H1 (cell line): ENCODE measurements at regions not wholly inside any gene's neighbourhood (a gene's known extent, or its start where the extent isn't known, plus 50 kb on each side); places are given as distances from the start of the nearest gene placed in this dataset.

ENCODE experiments used
- CTCF ChIA-PET: fragments of 300-600 bp; sonication (Branson Sonifier 250); formaldehyde crosslinking; loops from one replicate; lab custom pipeline; 2021; ENCODE audit not compliant: partially characterized antibody; lab: Charles Lee
- POLR2A ChIA-PET: fragments of 300-600 bp; sonication (Branson Sonifier 250); formaldehyde crosslinking; loops from one replicate; lab custom pipeline; 2021; ENCODE audit warnings: inconsistent platforms; ENCODE audit not compliant: partially characterized antibody; lab: Charles Lee
- DNase-seq, 2 experiments: peaks; one replicate each; pipeline versions ENCODE4 v3.0.0 to v3.0.0-alpha.2; 2010 to 2022; ENCODE audit warnings: low spot score in 2 of 2, low read depth in 1 of 2, mixed read lengths in 1 of 2
- FAIRE-seq: peaks from 2 replicates; lab custom pipeline; 2011; peaks lifted over from hg19 to GRCh38; lab: Jason Lieb, UNC
- H2AFZ ChIP-seq: 2 replicates; pipeline ENCODE4 v1.8.1; 2012; ENCODE audit warnings: low read length, inconsistent platforms
- H2AK5ac ChIP-seq: 2 replicates; pipeline ENCODE4 v1.6.1; 2013; ENCODE audit warnings: low read depth, low read length
- H2BK120ac ChIP-seq: replicated peaks from 2 replicates; pipeline ENCODE3; 2013; ENCODE audit warnings: low read depth, low read length, inconsistent platforms
- H2BK12ac ChIP-seq: 2 replicates; pipeline ENCODE4 v1.6.1; 2013; ENCODE audit warnings: low read depth, low read length
- H2BK15ac ChIP-seq: 2 replicates; pipeline ENCODE4 v1.6.1; 2013; ENCODE audit warnings: low read length
- H2BK20ac ChIP-seq: 2 replicates; pipeline ENCODE4 v1.6.1; 2013; ENCODE audit warnings: low read length
- H2BK5ac ChIP-seq: 2 replicates; pipeline ENCODE4 v1.6.1; 2013; ENCODE audit warnings: low read depth, low read length
- H3K14ac ChIP-seq: 2 replicates; pipeline ENCODE4 v1.6.1; 2013; ENCODE audit warnings: inconsistent platforms; ENCODE audit not compliant: insufficient read length
- H3K18ac ChIP-seq: 2 replicates; pipeline ENCODE4 v1.6.1; 2013; ENCODE audit warnings: low read length; ENCODE audit errors: extremely low read depth
- H3K23ac ChIP-seq: 2 replicates; pipeline ENCODE4 v1.6.1; 2013; ENCODE audit warnings: inconsistent platforms; ENCODE audit not compliant: insufficient read length
- H3K23me2 ChIP-seq: 2 replicates; pipeline ENCODE4 v1.6.1; 2013; ENCODE audit warnings: low read depth, low read length
- H3K27ac ChIP-seq: 2 replicates; pipeline ENCODE4 v1.6.1; 2011; ENCODE audit warnings: low read depth, low read length, inconsistent platforms
- H3K27me3 ChIP-seq, 4 experiments: replicated peaks in 1 of 4; 1 replicate in 1 of 4; 2 replicates in 3 of 4; pipeline versions ENCODE4 v1.6.1 to v1.8.1; 2011 to 2013; ENCODE audit warnings: low read length in 3 of 4, mild to moderate bottlenecking in 3 of 4, inconsistent platforms in 2 of 4, mixed read lengths in 2 of 4, moderate library complexity in 1 of 4; ENCODE audit not compliant: control insufficient read depth in 3 of 4, insufficient read depth in 3 of 4; ENCODE audit errors: extremely low read depth in 1 of 4
- H3K36me3 ChIP-seq, 4 experiments: 2 replicates each; pipeline versions ENCODE4 v1.6.1 to v1.8.1; 2011 to 2013; ENCODE audit warnings: mild to moderate bottlenecking in 4 of 4, low read length in 3 of 4, moderate library complexity in 2 of 4, control low read depth in 1 of 4, inconsistent platforms in 1 of 4; ENCODE audit not compliant: insufficient read depth in 4 of 4, control insufficient read depth in 2 of 4
- H3K4ac ChIP-seq: replicated peaks from 2 replicates; pipeline ENCODE3; 2013; ENCODE audit warnings: low read length, low read depth, mixed read lengths, inconsistent platforms; ENCODE audit not compliant: insufficient read length
- H3K4me1 ChIP-seq, 4 experiments: replicated peaks in 1 of 4; 1 replicate in 1 of 4; 2 replicates in 3 of 4; pipeline versions ENCODE4 v1.6.1 to v1.8.1; 2011 to 2013; ENCODE audit warnings: low read length in 3 of 4, inconsistent platforms in 2 of 4, mixed read lengths in 1 of 4; ENCODE audit not compliant: insufficient read depth in 4 of 4, control insufficient read depth in 3 of 4
- H3K4me2 ChIP-seq, 2 experiments: 2 replicates each; pipeline versions ENCODE4 v1.6.1 to v1.8.1; 2011 to 2013; ENCODE audit warnings: low read depth in 2 of 2, low read length in 2 of 2, control low read depth in 1 of 2, inconsistent platforms in 1 of 2, mild to moderate bottlenecking in 1 of 2; ENCODE audit not compliant: insufficient read depth in 1 of 2
- H3K4me3 ChIP-seq, 4 experiments: fragments of 200-600, 300-600 bp in 1 of 4; sonication (generic), shearing (Covaris generic), sonication (Bioruptor Twin) in 1 of 4; 2 replicates each; pipeline versions ENCODE4 v1.5.1 to v1.8.1; 2011 to 2016; ENCODE audit warnings: low read length in 4 of 4, low read depth in 3 of 4, control low read depth in 2 of 4, inconsistent platforms in 2 of 4, mild to moderate bottlenecking in 2 of 4, mixed read lengths in 1 of 4, moderate library complexity in 1 of 4; ENCODE audit not compliant: insufficient read depth in 2 of 4; ENCODE audit errors: extremely low read depth in 1 of 4
- H3K56ac ChIP-seq: replicated peaks from 2 replicates; pipeline ENCODE3; 2013; ENCODE audit warnings: low read depth, mild to moderate bottlenecking, mixed read lengths, low read length, inconsistent platforms; ENCODE audit not compliant: insufficient read length
- H3K79me1 ChIP-seq: 2 replicates; pipeline ENCODE4 v1.6.1; 2013; ENCODE audit warnings: low read depth, low read length, control low read depth
- H3K79me2 ChIP-seq, 2 experiments: 2 replicates each; pipeline versions ENCODE4 v1.6.1 to v1.8.1; 2012 to 2013; ENCODE audit warnings: low read length in 2 of 2, mild to moderate bottlenecking in 2 of 2, inconsistent platforms in 1 of 2; ENCODE audit not compliant: insufficient read depth in 2 of 2, control insufficient read depth in 1 of 2
- H3K9ac ChIP-seq, 4 experiments: replicated peaks in 1 of 4; 1 replicate in 1 of 4; 2 replicates in 3 of 4; pipeline versions ENCODE4 v1.6.1 to v1.8.1; 2011 to 2013; ENCODE audit warnings: low read depth in 3 of 4, low read length in 3 of 4, control low read depth in 2 of 4, mild to moderate bottlenecking in 2 of 4, moderate library complexity in 2 of 4, inconsistent platforms in 1 of 4; ENCODE audit errors: extremely low read depth in 1 of 4
- H3K9me3 ChIP-seq, 2 experiments: 2 replicates each; pipeline versions ENCODE4 v1.6.1 to v1.8.1; 2012 to 2013; ENCODE audit warnings: mild to moderate bottlenecking in 2 of 2, moderate library complexity in 2 of 2, control low read depth in 1 of 2, inconsistent platforms in 1 of 2, low read depth in 1 of 2, low read length in 1 of 2, mixed read lengths in 1 of 2; ENCODE audit not compliant: insufficient read depth in 2 of 2
- H4K20me1 ChIP-seq, 2 experiments: replicated peaks in 1 of 2; 2 replicates each; pipeline versions ENCODE3 to v1.8.1; 2011 to 2013; ENCODE audit warnings: inconsistent platforms in 2 of 2, low read length in 2 of 2, mild to moderate bottlenecking in 1 of 2; ENCODE audit not compliant: insufficient read depth in 2 of 2, control insufficient read depth in 1 of 2
- H4K5ac ChIP-seq: 2 replicates; pipeline ENCODE4 v1.6.1; 2013; ENCODE audit warnings: low read length, low read depth, mixed read lengths, inconsistent platforms; ENCODE audit not compliant: insufficient read length
- H4K8ac ChIP-seq: 2 replicates; pipeline ENCODE4 v1.8.0; 2013; ENCODE audit warnings: mild to moderate bottlenecking, moderate library complexity, low read length, inconsistent platforms; ENCODE audit not compliant: insufficient read depth; ENCODE audit errors: extremely low read depth
- H4K91ac ChIP-seq: replicated peaks from 2 replicates; pipeline ENCODE3; 2013; ENCODE audit warnings: low read length, mixed read lengths, inconsistent platforms; ENCODE audit not compliant: insufficient read length
- CHD1 ChIP-seq: IDR thresholded peaks from 2 replicates; pipeline ENCODE4 v1.6.1; 2012; ENCODE audit warnings: low read depth, low read length, improper control_type of control experiment
- MAFK ChIP-seq: IDR thresholded peaks from 2 replicates; pipeline ENCODE4 v1.6.1; 2012; ENCODE audit warnings: low read depth, mild to moderate bottlenecking, improper control_type of control experiment, low read length
- NANOG ChIP-seq: IDR thresholded peaks from 2 replicates; pipeline ENCODE4 v1.6.1; 2011; ENCODE audit warnings: low read length, low read depth, mild to moderate bottlenecking, inconsistent platforms; ENCODE audit not compliant: insufficient read depth, poor library complexity, severe bottlenecking
- POU5F1 ChIP-seq: IDR thresholded peaks from 2 replicates; pipeline ENCODE4 v1.6.1; 2011; ENCODE audit warnings: low read depth, mild to moderate bottlenecking, low read length, moderate library complexity
- RBBP5 ChIP-seq: IDR thresholded peaks from 2 replicates; pipeline ENCODE4 v1.7.1; 2012; ENCODE audit warnings: low read depth, mild to moderate bottlenecking, inconsistent platforms, low read length, moderate library complexity, borderline replicate concordance
- SRF ChIP-seq: IDR thresholded peaks from 2 replicates; pipeline ENCODE4 v1.6.1; 2011; ENCODE audit warnings: mild to moderate bottlenecking, low read depth, low read length, moderate library complexity
- WGBS, 2 experiments: shearing (Covaris generic) in 1 of 2; methylation state at CpG; one replicate each; pipeline versions ENCODE4 v1.1.6 to v1.1.7; 2013 to 2015; ENCODE audit warnings: low lambda C conversion rate in 2 of 2, mixed read lengths in 2 of 2, inconsistent platforms in 1 of 2, low coverage in 1 of 2, missing lambda C conversion rate in 1 of 2; ENCODE audit not compliant: insufficient replicate concordance in 2 of 2, insufficient coverage in 1 of 2, insufficient read length in 1 of 2; ENCODE audit errors: extremely low coverage in 1 of 2, missing lambda C conversion rate in 1 of 2; 5-methylcytosine and 5-hydroxymethylcytosine counted together
- TF ChIP-seq, protein P1 (sequence below): IDR thresholded peaks from 2 replicates; pipeline ENCODE4 v1.6.1; 2011; ENCODE audit warnings: low read depth, mild to moderate bottlenecking, low read length; ENCODE audit not compliant: insufficient read depth

DNA sequence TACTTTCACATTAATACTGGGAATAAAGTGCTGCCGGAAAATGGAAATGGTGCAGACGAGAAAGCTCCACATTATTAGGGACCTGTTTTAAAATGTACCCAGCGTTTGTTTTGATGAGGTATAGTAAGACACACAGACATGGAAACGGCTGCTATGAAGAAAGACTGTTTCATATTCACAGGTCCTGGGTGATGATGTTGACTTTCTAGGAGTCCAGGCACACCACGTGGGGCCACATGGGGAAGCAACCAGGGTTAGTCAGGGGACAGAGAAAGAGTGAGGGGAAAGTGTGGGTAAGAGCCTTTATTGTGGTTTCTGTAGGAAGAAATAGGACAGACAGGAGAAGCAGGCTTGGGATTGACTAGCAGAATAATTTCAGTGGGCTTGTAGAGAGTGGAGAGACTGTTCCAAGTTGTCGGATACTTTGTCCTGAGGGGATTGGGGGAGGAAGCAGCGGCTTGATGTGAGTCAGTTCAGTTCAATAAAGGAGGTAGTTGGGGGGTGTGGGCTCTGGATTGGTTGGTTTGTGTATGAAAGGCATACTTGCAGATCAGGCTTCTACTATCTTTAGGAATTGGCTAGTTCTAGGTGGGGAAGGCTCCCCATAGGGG lies 112.0 kb upstream of the MCHR2 start:
- no peak overlapping the region for H3K27ac ChIP-seq
- H3K4me2 ChIP-seq = no peak overlapping the region
- CTCF ChIA-PET = interaction anchor here (0.8 to 3.8 kb wide), 13 partner anchors 10 to 376 kb away, joined by 3 to 45 read pairs (median 6); no protein-coding TSS in a partner anchor
- H2AFZ ChIP-seq = peak overlapping the region; percentile 61; the same call in 1 of the 2 replicates
- POLR2A ChIA-PET = no interaction called here
- H2AK5ac ChIP-seq = no peak overlapping the region
- H3K18ac ChIP-seq = no peak overlapping the region
- H2BK5ac ChIP-seq = no peak overlapping the region
- H3K14ac ChIP-seq = no peak overlapping the region
- H4K20me1 ChIP-seq = no peaks in the 10 kb centered on the region
- no peak overlapping the region for H3K4ac ChIP-seq
- H3K27me3 ChIP-seq = no peaks in the 10 kb centered on the region
- H3K23me2 ChIP-seq = no peaks in the 10 kb centered on the region
- H3K9ac ChIP-seq = no peak overlapping the region
- H3K4me3 ChIP-seq = no peak overlapping the region
- H4K91ac ChIP-seq = no peak overlapping the region
- H2BK12ac ChIP-seq = no peak overlapping the region
- no peak overlapping the region for H2BK15ac ChIP-seq
- no peaks in the 10 kb centered on the region for H3K4me1 ChIP-seq
- H3K36me3 ChIP-seq = no peaks in the 10 kb centered on the region
- 76% methylated on average over 7 of the region's 7 CpGs; no CpG with 5 or more reads in 1 of the 2 experiments for WGBS, 2 experiments
- no peak overlapping the region for H2BK120ac ChIP-seq
- H3K23ac ChIP-seq = no peak overlapping the region
- H4K5ac ChIP-seq = no peak overlapping the region
- H4K8ac ChIP-seq = no peak overlapping the region
- no peaks in the 10 kb centered on the region for H3K79me2 ChIP-seq
- H3K9me3 ChIP-seq = no peaks in the 10 kb centered on the region
- H3K56ac ChIP-seq = no peak overlapping the region
- FAIRE-seq (no peak), DNase-seq (no peak)
- H2BK20ac ChIP-seq = no peak overlapping the region
- no peaks in the 10 kb centered on the region for H3K79me1 ChIP-seq
- TF ChIP-seq NANOG = no peak
- TF ChIP-seq POU5F1 = no peak
- TF ChIP-seq CHD1 = no peak
- TF ChIP-seq MAFK = no peak
- TF ChIP-seq RBBP5 = no peak
- TF ChIP-seq, protein P1, sequence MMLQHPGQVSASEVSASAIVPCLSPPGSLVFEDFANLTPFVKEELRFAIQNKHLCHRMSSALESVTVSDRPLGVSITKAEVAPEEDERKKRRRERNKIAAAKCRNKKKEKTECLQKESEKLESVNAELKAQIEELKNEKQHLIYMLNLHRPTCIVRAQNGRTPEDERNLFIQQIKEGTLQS = no peak
- no peak for TF ChIP-seq SRF
